Bronchial epithelial cell (primary cell): ENCODE measurements at regions not wholly inside any gene's neighbourhood (a gene's known extent, or its start where the extent isn't known, plus 50 kb on each side); places are given as distances from the start of the nearest gene placed in this dataset.

Experiments
- DNase-seq: peaks from one replicate; pipeline ENCODE4 v3.0.0-alpha.2; 2010; ENCODE audit warnings: low read depth
- FAIRE-seq: peaks from 2 replicates; lab custom pipeline; 2011; peaks lifted over from hg19 to GRCh38; lab: Jason Lieb, UNC
- H3K27me3 ChIP-seq: 2 replicates; pipeline ENCODE4 v1.5.1; 2011; ENCODE audit warnings: low read length; ENCODE audit not compliant: control insufficient read depth, insufficient read depth
- H3K36me3 ChIP-seq: 2 replicates; pipeline ENCODE4 v1.5.1; 2011; ENCODE audit warnings: low read length; ENCODE audit not compliant: control insufficient read depth, insufficient read depth
- H3K4me3 ChIP-seq: 2 replicates; pipeline ENCODE4 v1.5.1; 2011; ENCODE audit warnings: mild to moderate bottlenecking, low read depth, low read length, control low read depth
- CTCF ChIP-seq: IDR thresholded peaks from 2 replicates; pipeline ENCODE4 v1.5.1; 2011; ENCODE audit warnings: mild to moderate bottlenecking, moderate library complexity, low read length, control low read depth, inconsistent platforms; ENCODE audit not compliant: insufficient read depth, severe bottlenecking

- DNase-seq: no peak
- Histone ChIP-seq H3K36me3 (no peaks in the 10 kb centered on the region), H3K27me3 (no peaks in the 10 kb centered on the region), H3K4me3 (no peak overlapping the region)
- FAIRE-seq: no peak
- TF ChIP-seq CTCF: no peak
Observed at GRCh38 chr14:38127356-38127755, 80.3 kb upstream of the SSTR1 start.

- DNase-seq: no peak
- H3K4me3 ChIP-seq: no peak overlapping the region
- no peaks in the 10 kb centered on the region for H3K36me3 ChIP-seq
- FAIRE-seq: no peak
- no peak for TF ChIP-seq CTCF
- H3K27me3 ChIP-seq: no peaks in the 10 kb centered on the region
Observed at GRCh38 chr14:38127784-38128183, 79.9 kb upstream of the SSTR1 start.

- H3K4me3 ChIP-seq: no peak overlapping the region
- H3K36me3 ChIP-seq: no peaks in the 10 kb centered on the region
- no peak for FAIRE-seq
- no peaks in the 10 kb centered on the region for H3K27me3 ChIP-seq
- no peak for TF ChIP-seq CTCF
- DNase-seq: no peak
Observed at GRCh38 chr14:38128640-38129039, 79.1 kb upstream of the SSTR1 start.

GRCh38 chr14:38129192-38129591 lies 78.5 kb upstream of the SSTR1 start:
- DNase-seq (no peak), FAIRE-seq (no peak)
- Histone ChIP-seq H3K27me3 (no peaks in the 10 kb centered on the region), H3K4me3 (no peak overlapping the region), H3K36me3 (no peaks in the 10 kb centered on the region)
- TF ChIP-seq CTCF: no peak

GRCh38 chr14:38129705-38130104 lies 78.0 kb upstream of the SSTR1 start:
- TF ChIP-seq CTCF: no peak
- Histone ChIP-seq H3K36me3 (no peaks in the 10 kb centered on the region), H3K27me3 (no peaks in the 10 kb centered on the region), H3K4me3 (no peak overlapping the region)
- FAIRE-seq (no peak), DNase-seq (no peak)

GRCh38 chr14:38134416-38135030 lies 73.2 kb upstream of the SSTR1 start:
- no peak overlapping the region for H3K4me3 ChIP-seq
- no peaks in the 10 kb centered on the region for H3K36me3 ChIP-seq
- FAIRE-seq (no peak), DNase-seq (no peak)
- H3K27me3 ChIP-seq: no peaks in the 10 kb centered on the region
- TF ChIP-seq CTCF: no peak
